Adrenal gland (tissue), 5 donors: ENCODE measurements at regions not wholly inside any gene's neighbourhood (a gene's known extent, or its start where the extent isn't known, plus 50 kb on each side); places are given as distances from the start of the nearest gene placed in this dataset.

Experiments
- POLR2A ChIP-seq, 2 donors: fragments of 450-650 bp; IDR thresholded peaks; one replicate each; pipeline ENCODE4 v1.6.1; 2017; ENCODE audit warnings: antibody characterized with exemption in 2 of 2, mild to moderate bottlenecking in 2 of 2, moderate library complexity in 1 of 2
- TF ChIP-seq, protein P1 (sequence below), 6 experiments: fragments of 450-650 bp in 4 of 6; fragments of 200-600 bp in 2 of 6; sonication (generic) in 1 of 6; IDR thresholded peaks; 1 replicate in 5 of 6; 2 replicates in 1 of 6; pipeline versions ENCODE4 v1.5.1 to v1.8.0; 2016 to 2021; ENCODE audit warnings: antibody characterized with exemption in 6 of 6, mild to moderate bottlenecking in 2 of 6, moderate library complexity in 1 of 6
- donor health status: DM: no; HTN: no; CAD: no.

DNA sequence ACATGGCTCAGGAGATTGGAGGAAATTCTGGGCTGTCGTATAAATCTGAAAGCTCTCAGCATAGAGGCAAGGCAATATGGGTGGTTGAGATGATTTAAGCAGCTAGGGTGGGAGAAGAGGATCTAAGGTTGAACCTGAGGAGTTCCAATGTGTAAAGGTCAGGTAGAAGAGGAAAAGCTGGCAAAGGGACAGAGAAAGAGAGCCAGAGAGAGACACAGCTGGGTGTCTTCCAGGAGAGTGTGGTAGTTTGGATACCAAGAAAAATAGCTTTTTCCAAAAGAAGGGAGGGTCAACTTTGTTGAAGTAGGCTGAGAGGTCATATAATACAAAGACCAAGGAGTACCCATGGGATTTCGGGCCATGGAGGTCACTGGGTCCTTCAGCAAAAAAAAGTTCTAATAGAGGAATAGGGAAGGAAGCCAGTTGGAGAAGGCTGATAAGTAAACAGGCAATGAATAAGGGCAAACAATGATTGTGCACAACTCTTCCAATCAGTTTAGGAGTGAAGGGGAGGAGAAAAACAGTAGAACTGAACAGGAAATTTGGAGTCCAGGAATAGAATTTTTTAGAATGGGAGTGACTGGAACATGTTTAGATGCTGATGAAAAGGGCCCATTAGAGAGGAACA lies 135.1 kb downstream of the QRSL1 start:
- TF ChIP-seq, protein P1, sequence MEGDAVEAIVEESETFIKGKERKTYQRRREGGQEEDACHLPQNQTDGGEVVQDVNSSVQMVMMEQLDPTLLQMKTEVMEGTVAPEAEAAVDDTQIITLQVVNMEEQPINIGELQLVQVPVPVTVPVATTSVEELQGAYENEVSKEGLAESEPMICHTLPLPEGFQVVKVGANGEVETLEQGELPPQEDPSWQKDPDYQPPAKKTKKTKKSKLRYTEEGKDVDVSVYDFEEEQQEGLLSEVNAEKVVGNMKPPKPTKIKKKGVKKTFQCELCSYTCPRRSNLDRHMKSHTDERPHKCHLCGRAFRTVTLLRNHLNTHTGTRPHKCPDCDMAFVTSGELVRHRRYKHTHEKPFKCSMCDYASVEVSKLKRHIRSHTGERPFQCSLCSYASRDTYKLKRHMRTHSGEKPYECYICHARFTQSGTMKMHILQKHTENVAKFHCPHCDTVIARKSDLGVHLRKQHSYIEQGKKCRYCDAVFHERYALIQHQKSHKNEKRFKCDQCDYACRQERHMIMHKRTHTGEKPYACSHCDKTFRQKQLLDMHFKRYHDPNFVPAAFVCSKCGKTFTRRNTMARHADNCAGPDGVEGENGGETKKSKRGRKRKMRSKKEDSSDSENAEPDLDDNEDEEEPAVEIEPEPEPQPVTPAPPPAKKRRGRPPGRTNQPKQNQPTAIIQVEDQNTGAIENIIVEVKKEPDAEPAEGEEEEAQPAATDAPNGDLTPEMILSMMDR (IDR thresholded peaks at IDR 0.05): no peak
- no peak for TF ChIP-seq POLR2A (IDR thresholded peaks at IDR 0.05)
